HCT116 (cell line): ENCODE measurements at regions not wholly inside any gene's neighbourhood (a gene's known extent, or its start where the extent isn't known, plus 50 kb on each side); places are given as distances from the start of the nearest gene placed in this dataset.

ENCODE experiments used
- ATAC-seq: fragments of 200-7000 bp; cut with Tn5 transposase; 2 replicates; pipeline ENCODE4 v1.9.1; 2020; ENCODE audit warnings: mild to moderate bottlenecking, moderate library complexity
- BruUV-seq: library from RNA; stranded (reverse); fragments of 400-500 nt; replicated peaks from 2 replicates; lab custom pipeline; 2021; lab: Mats Ljungman, UMichigan
- CTCF ChIA-PET: fragments of 300-600 bp; sonication (Branson Sonifier 250); formaldehyde crosslinking; loops from one replicate; lab custom pipeline; 2021; ENCODE audit warnings: antibody characterized with exemption; lab: Charles Lee
- POLR2A ChIA-PET: fragments of 300-600, 350-600 bp; sonication (Branson Sonifier 250); formaldehyde crosslinking; loops from one replicate; lab custom pipeline; 2021; ENCODE audit warnings: antibody characterized with exemption; lab: Charles Lee
- RAD21 ChIA-PET, 2 experiments: fragments of 300-600 bp; sonication (Branson Sonifier 250); formaldehyde crosslinking; loops; one replicate each; lab custom pipeline; 2023; ENCODE audit warnings: low total read pairs in 2 of 2; ENCODE audit not compliant: uncharacterized antibody in 2 of 2, unreplicated experiment in 2 of 2, low non-redundant PET in 1 of 2; lab: Charles Lee
- DNase-seq: peaks from one replicate; pipeline ENCODE4 v3.0.0-alpha.2; 2010; ENCODE audit warnings: low read depth, low spot score
- H2AFZ ChIP-seq: fragments of 200-600 bp; shearing (Covaris generic), sonication (generic); 2 replicates; pipeline ENCODE4 v1.6.1; 2017; ENCODE audit warnings: low read depth, mixed run types, mixed read lengths, antibody characterized with exemption, low read length; ENCODE audit not compliant: poor library complexity, severe bottlenecking
- H3K27ac ChIP-seq: 2 replicates; pipeline ENCODE4 v1.5.1; 2012; ENCODE audit warnings: low read depth, low read length
- H3K27me3 ChIP-seq: fragments of 200-600 bp; sonication (generic); 2 replicates; pipeline ENCODE4 v1.6.1; 2016; ENCODE audit warnings: mixed run types, low read length, mixed read lengths; ENCODE audit not compliant: insufficient read depth
- H3K36me3 ChIP-seq, 2 experiments: fragments of 200-500 bp in 1 of 2; fragments of 200-600 bp in 1 of 2; sonication (Bioruptor generic) in 1 of 2; sonication (generic) in 1 of 2; 2 replicates each; pipeline versions ENCODE4 v1.5.1 to v1.6.1; 2014 to 2016; ENCODE audit warnings: low read length in 2 of 2, inconsistent platforms in 1 of 2, mixed read lengths in 1 of 2, mixed run types in 1 of 2; ENCODE audit not compliant: insufficient read depth in 2 of 2, control insufficient read depth in 1 of 2
- H3K4me1 ChIP-seq, 2 experiments: fragments of 200-600 bp in 1 of 2; sonication (generic) in 1 of 2; 2 replicates each; pipeline versions ENCODE4 v1.5.1 to v1.6.1; 2012 to 2017; ENCODE audit warnings: low read length in 2 of 2, inconsistent platforms in 1 of 2, mild to moderate bottlenecking in 1 of 2, mixed read lengths in 1 of 2, mixed run types in 1 of 2, moderate library complexity in 1 of 2; ENCODE audit not compliant: insufficient read depth in 2 of 2, control insufficient read depth in 1 of 2
- H3K4me2 ChIP-seq: fragments of 200-600 bp; sonication (generic); 2 replicates; pipeline ENCODE4 v1.6.1; 2017; ENCODE audit warnings: mixed run types, low read length, mixed read lengths
- H3K4me3 ChIP-seq, 2 experiments: fragments of 200-600 bp in 1 of 2; sonication (generic) in 1 of 2; replicated peaks in 1 of 2; 2 replicates each; pipeline ENCODE4 v1.5.1; 2011 to 2016; ENCODE audit warnings: low read length in 2 of 2, control low read depth in 1 of 2, low read depth in 1 of 2, mild to moderate bottlenecking in 1 of 2, mixed read lengths in 1 of 2, mixed run types in 1 of 2
- H3K79me2 ChIP-seq: fragments of 200-600 bp; sonication (generic); 2 replicates; pipeline ENCODE4 v1.6.1; 2017; ENCODE audit warnings: mild to moderate bottlenecking, mixed run types, low read length, moderate library complexity, mixed read lengths; ENCODE audit not compliant: insufficient read depth
- H3K9ac ChIP-seq: fragments of 200-600 bp; sonication (generic); 2 replicates; pipeline ENCODE4 v1.6.1; 2016; ENCODE audit warnings: low read length, mixed read lengths
- H3K9me2 ChIP-seq: fragments of 200-600 bp; sonication (generic), shearing (Covaris generic); 2 replicates; pipeline ENCODE4 v1.6.1; 2017; ENCODE audit warnings: mixed run types, mild to moderate bottlenecking, moderate library complexity; ENCODE audit not compliant: insufficient read depth
- H3K9me3 ChIP-seq, 2 experiments: fragments of 200-500 bp in 1 of 2; fragments of 200-600 bp in 1 of 2; sonication (Bioruptor generic) in 1 of 2; sonication (generic) in 1 of 2; 2 replicates each; pipeline ENCODE4 v1.6.1; 2014 to 2017; ENCODE audit warnings: low read length in 2 of 2, mixed read lengths in 2 of 2, inconsistent platforms in 1 of 2, low read depth in 1 of 2, mild to moderate bottlenecking in 1 of 2, mixed run types in 1 of 2, moderate library complexity in 1 of 2; ENCODE audit not compliant: control insufficient read depth in 1 of 2, insufficient read depth in 1 of 2
- H4K20me1 ChIP-seq: fragments of 200-600 bp; sonication (generic), shearing (Covaris generic); 2 replicates; pipeline ENCODE4 v1.6.1; 2017; ENCODE audit warnings: mixed run types, mild to moderate bottlenecking, moderate library complexity; ENCODE audit not compliant: insufficient read depth
- CBX3 ChIP-seq: IDR thresholded peaks from 2 replicates; pipeline ENCODE4 v1.6.1; 2012; ENCODE audit warnings: low read depth
- EGR1 ChIP-seq: IDR thresholded peaks from 2 replicates; pipeline ENCODE4 v1.6.1; 2012; ENCODE audit warnings: low read depth
- ELF1 ChIP-seq: IDR thresholded peaks from 2 replicates; pipeline ENCODE4 v1.6.1; 2012; ENCODE audit warnings: low read depth, borderline replicate concordance
- EZH2 ChIP-seq: fragments of 200-600 bp; sonication (generic); IDR thresholded peaks from 2 replicates; pipeline ENCODE4 v1.6.1; 2017; ENCODE audit warnings: antibody characterized with exemption, mixed run types
- EZH2phosphoT487 ChIP-seq: fragments of 200-600 bp; IDR thresholded peaks from 2 replicates; pipeline ENCODE4 v1.6.1; 2018; ENCODE audit warnings: antibody characterized with exemption, borderline replicate concordance
- FOSL1 ChIP-seq: IDR thresholded peaks from 2 replicates; pipeline ENCODE4 v1.6.1; 2012; ENCODE audit warnings: low read depth
- POLR2AphosphoS5 ChIP-seq: IDR thresholded peaks from 2 replicates; pipeline ENCODE4 v1.6.1; 2011; ENCODE audit warnings: mild to moderate bottlenecking, low read depth, low read length, moderate library complexity
- RAD21 ChIP-seq: IDR thresholded peaks from 2 replicates; pipeline ENCODE4 v1.6.1; 2012; ENCODE audit warnings: low read depth, mild to moderate bottlenecking
- SIN3A ChIP-seq: IDR thresholded peaks from 2 replicates; pipeline ENCODE4 v1.6.1; 2012; ENCODE audit warnings: low read depth
- SP1 ChIP-seq: IDR thresholded peaks from 2 replicates; pipeline ENCODE4 v1.6.1; 2012; ENCODE audit warnings: low read depth
- SRF ChIP-seq: IDR thresholded peaks from 2 replicates; pipeline ENCODE4 v1.6.1; 2012; ENCODE audit warnings: low read depth
- TCF7L2 ChIP-seq: IDR thresholded peaks from 2 replicates; pipeline ENCODE4 v1.7.0; 2011; ENCODE audit warnings: borderline replicate concordance, inconsistent platforms; ENCODE audit not compliant: insufficient read depth, insufficient read length; ENCODE audit errors: extremely low read depth
- ZFX ChIP-seq: fragments of 450-650 bp; IDR thresholded peaks from 2 replicates; pipeline ENCODE4 v1.6.1; 2017
- intact Hi-C: fragments of 100-400 bp; cut with micrococcal nuclease; formaldehyde crosslinking; loops from 2 replicates; pipeline ENCODE4 v1.10.0; 2022
- TF ChIP-seq, protein P1 (sequence below): IDR thresholded peaks from 2 replicates; pipeline ENCODE4 v1.6.1; 2012
- TF ChIP-seq, protein P2 (sequence below): IDR thresholded peaks from 2 replicates; pipeline ENCODE4 v1.6.1; 2012
- TF ChIP-seq, protein P3 (sequence below), 3 experiments: fragments of 200-600 bp in 1 of 3; sonication (generic) in 1 of 3; IDR thresholded peaks in 2 of 3; conservative IDR thresholded peaks in 1 of 3; 2 replicates each; pipeline ENCODE4 v1.5.1; 2012 to 2017; ENCODE audit warnings: low read depth in 2 of 3, low read length in 2 of 3, antibody characterized with exemption in 1 of 3, borderline replicate concordance in 1 of 3, control low read depth in 1 of 3, mild to moderate bottlenecking in 1 of 3, mixed read lengths in 1 of 3, mixed run types in 1 of 3, moderate library complexity in 1 of 3; ENCODE audit not compliant: insufficient read depth in 1 of 3

DNA sequence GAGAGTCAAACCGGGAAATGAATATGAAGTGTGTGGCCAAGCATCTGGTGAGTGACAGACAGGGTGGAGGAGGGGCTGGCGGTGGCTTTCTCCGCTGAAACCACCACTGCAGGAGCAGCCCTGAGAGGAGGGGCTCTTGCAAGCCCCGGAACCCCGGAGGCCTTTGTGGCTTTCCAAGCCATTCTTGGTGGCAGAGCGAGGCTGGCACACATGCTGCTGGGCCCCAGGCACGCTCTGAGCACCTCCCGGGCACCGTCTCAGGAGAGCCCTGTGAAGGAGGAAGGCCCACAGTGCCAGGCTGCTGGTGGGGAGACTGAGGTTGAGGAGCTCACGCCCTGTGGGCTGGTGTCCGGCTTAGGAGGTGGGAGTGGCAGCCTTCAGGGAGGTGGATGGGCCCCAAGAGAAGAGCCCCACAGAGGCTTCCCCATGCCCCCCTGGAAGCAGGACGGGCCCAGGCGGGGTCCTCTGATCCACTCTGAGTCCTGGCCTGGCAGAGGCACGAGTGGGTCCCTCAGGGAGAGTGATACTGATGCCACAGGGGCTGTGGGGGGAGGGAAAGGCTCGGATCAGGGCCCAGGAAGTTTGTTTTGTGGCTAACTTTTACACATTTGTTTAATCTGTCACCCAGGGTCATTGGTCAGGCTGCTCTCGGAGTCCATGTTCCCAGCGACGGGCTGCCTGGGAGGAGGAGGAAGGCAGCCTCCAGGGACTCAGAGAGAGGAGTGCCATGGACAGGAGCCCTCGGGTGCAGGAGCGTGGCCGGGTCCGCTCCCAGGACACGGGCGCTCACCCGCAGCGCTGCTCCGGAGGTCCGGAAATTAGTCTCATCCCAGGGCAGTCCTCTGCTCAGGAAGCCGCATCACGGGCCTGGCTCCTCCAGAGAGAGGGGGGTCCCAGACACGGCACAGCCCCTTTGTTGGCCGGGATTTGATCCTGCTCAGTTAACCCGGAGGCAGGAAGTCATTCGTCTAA is 170.7 kb downstream of the ERMARD start:
- Histone ChIP-seq H4K20me1 (no peaks in the 10 kb centered on the region), H3K4me3 (no peak overlapping the region), H3K4me2 (no peak overlapping the region), H3K4me1 (no peaks in the 10 kb centered on the region), H3K79me2 (no peaks in the 10 kb centered on the region), H3K9me3 (peaks cover 0 to 2% of the 10 kb centered on the region in 2 experiments; a peak in 1 of 4 replicates), H3K9ac (no peak overlapping the region), H3K36me3 (no peaks in the 10 kb centered on the region), H3K9me2 (no peaks in the 10 kb centered on the region), H2AFZ (no peak overlapping the region), H3K27me3 (no peaks in the 10 kb centered on the region)
- ATAC-seq (no peak), DNase-seq (no peak)
- RAD21 ChIA-PET: no interaction called here
- intact Hi-C loops: no loop called here
- POLR2A ChIA-PET: no interaction called here
- BruUV-seq: no TSS peak
- CTCF ChIA-PET: no interaction called here
- no peak for TF ChIP-seq TCF7L2
- TF ChIP-seq RAD21: no peak
- TF ChIP-seq, protein P1, sequence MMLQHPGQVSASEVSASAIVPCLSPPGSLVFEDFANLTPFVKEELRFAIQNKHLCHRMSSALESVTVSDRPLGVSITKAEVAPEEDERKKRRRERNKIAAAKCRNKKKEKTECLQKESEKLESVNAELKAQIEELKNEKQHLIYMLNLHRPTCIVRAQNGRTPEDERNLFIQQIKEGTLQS: no peak
- TF ChIP-seq EZH2: no peak
- no peak for TF ChIP-seq SIN3A
- TF ChIP-seq ELF1: no peak
- no peak for TF ChIP-seq EGR1
- TF ChIP-seq, protein P2, sequence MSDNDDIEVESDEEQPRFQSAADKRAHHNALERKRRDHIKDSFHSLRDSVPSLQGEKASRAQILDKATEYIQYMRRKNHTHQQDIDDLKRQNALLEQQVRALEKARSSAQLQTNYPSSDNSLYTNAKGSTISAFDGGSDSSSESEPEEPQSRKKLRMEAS: no peak
- TF ChIP-seq SRF: no peak
- TF ChIP-seq CBX3: no peak
- TF ChIP-seq POLR2AphosphoS5: no peak
- TF ChIP-seq ZFX: no peak
- TF ChIP-seq, protein P3, sequence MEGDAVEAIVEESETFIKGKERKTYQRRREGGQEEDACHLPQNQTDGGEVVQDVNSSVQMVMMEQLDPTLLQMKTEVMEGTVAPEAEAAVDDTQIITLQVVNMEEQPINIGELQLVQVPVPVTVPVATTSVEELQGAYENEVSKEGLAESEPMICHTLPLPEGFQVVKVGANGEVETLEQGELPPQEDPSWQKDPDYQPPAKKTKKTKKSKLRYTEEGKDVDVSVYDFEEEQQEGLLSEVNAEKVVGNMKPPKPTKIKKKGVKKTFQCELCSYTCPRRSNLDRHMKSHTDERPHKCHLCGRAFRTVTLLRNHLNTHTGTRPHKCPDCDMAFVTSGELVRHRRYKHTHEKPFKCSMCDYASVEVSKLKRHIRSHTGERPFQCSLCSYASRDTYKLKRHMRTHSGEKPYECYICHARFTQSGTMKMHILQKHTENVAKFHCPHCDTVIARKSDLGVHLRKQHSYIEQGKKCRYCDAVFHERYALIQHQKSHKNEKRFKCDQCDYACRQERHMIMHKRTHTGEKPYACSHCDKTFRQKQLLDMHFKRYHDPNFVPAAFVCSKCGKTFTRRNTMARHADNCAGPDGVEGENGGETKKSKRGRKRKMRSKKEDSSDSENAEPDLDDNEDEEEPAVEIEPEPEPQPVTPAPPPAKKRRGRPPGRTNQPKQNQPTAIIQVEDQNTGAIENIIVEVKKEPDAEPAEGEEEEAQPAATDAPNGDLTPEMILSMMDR (IDR thresholded peaks at IDR 0.05 in 2 of 3, conservative IDR thresholded peaks at IDR 0.05 in 1 of 3; ENCODE audit: borderline replicate concordance in 1 of 3, insufficient read depth in 1 of 3, low read depth in 2 of 3, low read length in 2 of 3): no peak
- no peak for TF ChIP-seq SP1
- no peak for TF ChIP-seq EZH2phosphoT487
- no peak for TF ChIP-seq FOSL1
- TF ChIP-seq, all 23 proteins: peak for 0
- no peak overlapping the region for H3K27ac ChIP-seq
